COLO668 (cell line): ENCODE measurements at regions not wholly inside any gene's neighbourhood (a gene's known extent, or its start where the extent isn't known, plus 50 kb on each side); places are given as distances from the start of the nearest gene placed in this dataset.
"Not testable (repeated sequence)": the region's sequence is repeated elsewhere in the genome, so short reads cannot be mapped to it uniquely, and the experiment has no call there.

Experiments used
- DNase-seq: peaks from one replicate; lab custom pipeline; 2025; ENCODE audit not compliant: unreplicated experiment; lab: John Stamatoyannopoulos, UW

GRCh38 chr13:83008212-83008929 is 873.9 kb downstream of the SLITRK1 start:
- DNase-seq = no peak

- DNase-seq = no peak
Measured at GRCh38 chr13:83007226-83007625, 875.0 kb downstream of the SLITRK1 start.

DNA sequence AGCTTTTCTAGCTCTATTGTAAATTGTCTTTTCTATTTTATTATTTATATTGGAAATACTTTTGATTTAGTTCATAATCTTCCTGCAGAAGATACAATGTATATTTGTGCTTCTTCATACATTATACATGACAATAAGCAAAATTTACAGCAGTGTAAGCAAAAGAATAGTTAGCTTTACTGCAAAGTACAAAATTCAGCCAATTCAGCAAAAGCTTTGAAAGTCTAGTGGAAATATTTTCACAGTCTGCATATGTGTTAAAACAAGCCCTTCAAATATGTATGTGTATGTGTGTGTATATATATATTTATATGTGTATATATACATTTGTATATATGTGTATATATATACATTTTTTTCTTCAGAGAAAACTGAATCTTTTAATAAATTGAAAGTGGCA is 879.1 kb downstream of the SLITRK1 start:
- DNase-seq = no peak

- DNase-seq = no peak
Measured at GRCh38 chr13:82993417-82993816, 888.9 kb downstream of the SLITRK1 start.

DNA sequence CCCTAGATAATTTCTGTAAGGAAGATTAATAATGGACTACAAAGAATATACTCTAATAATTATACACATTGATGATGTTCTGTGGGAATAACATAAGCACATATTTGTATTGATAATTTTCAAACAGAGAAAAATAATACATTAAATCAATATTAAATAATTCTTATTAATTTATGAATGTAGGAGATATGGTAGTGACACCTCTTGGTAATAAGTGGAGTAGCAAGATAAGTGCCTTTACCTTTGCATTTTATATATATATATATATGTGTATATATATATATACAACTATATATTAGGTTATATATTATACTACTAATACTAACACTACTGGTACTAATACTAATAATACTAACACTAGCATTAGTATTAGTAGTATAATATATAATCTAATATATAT is 905.8 kb downstream of the SLITRK1 start:
- no peak for DNase-seq

DNA sequence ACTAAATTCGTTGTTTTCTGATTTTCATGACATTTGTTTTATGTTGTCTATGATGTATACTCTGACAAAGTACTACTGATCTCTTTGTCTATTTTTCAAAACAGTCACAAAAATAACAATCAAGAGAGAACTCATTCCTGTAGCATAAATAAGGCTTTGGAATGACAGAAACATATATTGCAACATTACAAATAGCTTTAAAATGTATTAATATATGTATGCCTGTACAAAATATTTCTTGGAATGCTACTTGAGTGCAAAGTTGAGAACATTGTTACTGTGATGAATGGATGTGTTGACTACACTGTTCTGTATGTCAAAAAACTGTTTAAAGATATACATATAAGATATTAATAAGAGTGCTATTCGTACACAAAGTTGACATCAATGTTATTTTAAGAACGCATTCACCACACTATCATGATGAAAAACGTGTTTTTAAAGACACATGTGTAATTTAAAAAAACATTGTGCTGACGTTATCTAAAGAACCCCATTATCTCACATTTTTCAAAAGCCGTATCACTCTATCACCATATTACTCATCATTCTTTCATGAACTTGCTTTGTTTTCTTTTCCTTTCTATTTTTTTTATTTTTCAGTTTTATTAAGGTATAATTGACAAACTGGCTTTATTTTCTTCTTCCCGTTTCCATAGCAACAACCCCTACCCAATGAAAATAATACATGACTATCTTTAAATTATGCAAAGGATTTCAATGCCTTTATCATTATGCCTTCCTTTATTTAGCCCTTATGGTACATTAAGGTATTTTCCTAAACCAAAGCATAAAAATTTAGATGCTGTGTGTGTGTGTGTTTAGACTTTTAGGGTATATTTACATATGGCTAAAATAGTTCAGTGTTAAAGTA is 918.8 kb downstream of the SLITRK1 start:
- no peak for DNase-seq

DNA sequence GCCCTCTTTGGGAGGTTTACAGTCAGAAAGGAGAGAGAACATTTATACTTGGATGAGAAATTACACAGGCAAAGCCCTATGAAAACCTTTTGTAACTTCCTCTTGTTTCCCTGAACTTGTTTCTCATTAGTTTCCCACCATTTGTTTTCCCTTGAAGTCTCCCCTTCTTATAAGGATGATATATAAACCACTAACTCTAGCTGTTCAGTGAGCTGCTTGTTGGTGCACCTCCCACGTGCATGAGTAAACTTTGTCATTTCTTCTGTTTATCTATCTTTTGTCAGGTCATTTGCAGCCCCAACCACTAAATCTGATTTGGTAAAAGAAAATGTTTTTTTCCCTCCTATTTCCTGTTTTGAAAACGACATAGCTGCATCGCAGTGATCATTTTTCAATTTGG is 919.9 kb downstream of the SLITRK1 start:
- DNase-seq = no peak

- DNase-seq = no peak
Measured at GRCh38 chr13:82961757-82962156, 920.5 kb downstream of the SLITRK1 start.

GRCh38 chr13:82952336-82952735 is 929.9 kb downstream of the SLITRK1 start:
- not testable (repeated sequence) for DNase-seq

DNA sequence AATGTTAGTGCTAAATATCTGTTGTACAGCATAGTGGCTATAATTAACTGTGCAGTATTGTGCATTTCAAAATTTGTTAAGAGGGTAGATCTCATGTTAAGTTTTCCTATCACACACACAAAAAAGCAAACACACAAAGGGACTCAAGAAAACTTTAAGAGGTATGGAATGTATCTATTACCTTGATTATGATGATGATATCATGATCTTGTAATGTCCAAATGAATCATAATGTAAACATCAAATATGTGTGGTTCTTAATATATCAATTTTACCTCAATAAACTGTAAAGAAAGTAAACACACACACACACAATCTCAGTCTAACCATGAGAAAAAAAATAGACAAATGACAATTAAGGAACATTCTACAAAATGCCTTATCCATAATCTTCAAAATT is 934.6 kb downstream of the SLITRK1 start:
- DNase-seq = no peak

- no peak for DNase-seq
Measured at GRCh38 chr13:82947191-82947621, 935.1 kb downstream of the SLITRK1 start.

- DNase-seq = no peak
Measured at GRCh38 chr13:82938644-82939043, 943.6 kb downstream of the SLITRK1 start.

- no peak for DNase-seq
Measured at GRCh38 chr13:82934000-82934399, 948.3 kb downstream of the SLITRK1 start.

DNA sequence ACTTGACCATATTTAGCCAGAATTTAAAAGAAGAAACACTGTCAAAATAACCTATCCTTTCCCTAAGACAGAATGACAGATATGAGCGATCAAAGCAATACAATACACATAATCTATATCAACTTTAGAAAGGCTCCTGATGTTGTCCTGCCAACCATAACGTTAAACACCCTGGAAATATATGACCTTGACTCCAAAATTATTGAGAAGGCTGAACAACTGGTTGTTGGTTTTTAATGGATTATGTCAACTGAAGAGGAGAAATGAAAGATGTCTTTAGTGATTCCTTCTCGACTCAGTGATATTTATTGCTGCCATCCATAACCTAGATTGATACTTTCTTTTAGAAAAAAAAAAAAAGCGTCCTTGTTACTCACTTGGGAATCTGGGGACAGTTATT is 957.2 kb downstream of the SLITRK1 start:
- no peak for DNase-seq

- no peak for DNase-seq
Measured at GRCh38 chr13:82917984-82918383, 964.3 kb downstream of the SLITRK1 start.

GRCh38 chr13:82912564-82912963 is 969.7 kb downstream of the SLITRK1 start:
- DNase-seq = no peak

DNA sequence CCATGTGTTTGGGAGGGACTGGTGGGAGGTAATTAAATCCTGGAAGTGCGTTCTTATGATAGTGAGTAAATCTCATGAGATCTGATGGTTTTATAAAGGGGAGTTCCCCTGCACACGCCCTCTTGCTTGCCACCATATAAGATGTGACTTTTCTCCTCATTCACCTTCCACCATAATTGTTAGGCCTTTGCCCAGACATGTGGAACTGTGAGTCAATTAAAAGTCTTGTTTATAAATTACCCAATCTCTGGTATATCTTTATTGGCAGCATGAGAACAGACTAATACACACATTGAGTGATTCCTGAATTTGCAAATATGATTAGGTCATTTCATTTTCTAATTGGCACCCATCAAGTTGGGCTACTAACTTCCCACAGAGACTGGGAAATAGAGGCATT is 977.2 kb downstream of the SLITRK1 start:
- no peak for DNase-seq

DNA sequence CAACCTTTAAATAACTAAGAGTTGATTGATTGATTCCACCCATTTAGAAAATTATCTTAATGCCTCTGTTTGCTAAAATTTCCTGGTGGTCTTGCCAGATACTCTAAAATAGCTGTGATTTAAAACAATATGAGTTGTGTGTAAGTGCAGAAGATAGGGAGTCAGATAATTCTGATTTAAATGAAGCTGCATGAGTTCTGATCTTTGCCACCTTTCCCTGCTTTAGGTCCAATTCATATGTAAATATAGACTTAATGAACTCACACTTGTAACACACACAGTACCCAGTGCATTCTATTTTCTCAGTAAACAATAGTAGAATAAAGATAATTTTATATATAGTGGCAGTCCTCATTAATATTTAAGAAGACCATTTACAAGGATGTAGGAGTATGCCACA is 981.8 kb downstream of the SLITRK1 start:
- no peak for DNase-seq

DNA sequence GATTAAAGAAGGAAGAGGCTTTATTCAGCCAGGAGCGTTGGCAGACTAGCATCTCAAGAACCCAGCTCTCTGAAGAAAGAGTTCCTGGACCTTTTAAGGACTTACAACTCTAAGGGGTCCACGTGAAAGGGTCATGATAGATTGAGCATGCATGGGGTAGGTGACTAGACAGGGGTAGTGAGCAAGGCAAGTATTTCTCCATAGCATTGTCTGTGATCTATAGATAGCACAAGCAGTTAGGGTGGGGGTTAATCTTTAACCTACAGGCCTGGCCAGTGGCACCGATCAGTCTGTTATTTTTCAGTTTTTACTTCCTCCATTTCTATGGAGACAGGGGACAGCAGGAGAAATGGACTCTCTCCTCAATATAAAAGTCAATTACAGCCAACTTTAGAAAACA is 983.7 kb downstream of the SLITRK1 start:
- peak; percentile 25 for DNase-seq

- DNase-seq = no peak
Measured at GRCh38 chr13:82879921-82880320, 1002.4 kb downstream of the SLITRK1 start.

GRCh38 chr13:82878536-82878935 is 1003.7 kb downstream of the SLITRK1 start:
- DNase-seq = peak; percentile 28

- no peak for DNase-seq
Measured at GRCh38 chr13:82867284-82867683, 1015.0 kb downstream of the SLITRK1 start.
